ENCODE measurements at regions not wholly inside any gene's neighbourhood (a gene's known extent, or its start where the extent isn't known, plus 50 kb on each side); places are given as distances from the start of the nearest gene placed in this dataset.

GRCh38 chr11:25317216-25317615 lies 820.4 kb downstream of the LUZP2 start:
- no peaks in the 10 kb centered on the region for H3K27me3 ChIP-seq (ENCODE audit: control insufficient read depth, insufficient read depth, low read length)
- H3K36me3 ChIP-seq (ENCODE audit: control insufficient read depth, insufficient read depth, low read length), result no peaks in the 10 kb centered on the region

GRCh38 chr11:25319127-25319526 lies 822.3 kb downstream of the LUZP2 start:
- no peaks in the 10 kb centered on the region for H3K9me3 ChIP-seq (ENCODE audit: control insufficient read depth, insufficient read depth, low read depth, low read length)
- H3K4me3 ChIP-seq (ENCODE audit: low read depth, low read length), result no peak overlapping the region
- no peaks in the 10 kb centered on the region for H3K36me3 ChIP-seq (ENCODE audit: control insufficient read depth, insufficient read depth, low read length)
- no peak overlapping the region for H3K9ac ChIP-seq (ENCODE audit: low read length)
- H3K4me1 ChIP-seq (ENCODE audit: control insufficient read depth, insufficient read depth, low read length), result no peaks in the 10 kb centered on the region
- H3K27ac ChIP-seq (ENCODE audit: low read depth, low read length), result no peak overlapping the region
- H3K27me3 ChIP-seq (ENCODE audit: control insufficient read depth, insufficient read depth, low read length), result no peaks in the 10 kb centered on the region

More at GRCh38 chr11:25317216-25317615, 820.4 kb downstream of the LUZP2 start:
- no peaks in the 10 kb centered on the region for H3K4me1 ChIP-seq (ENCODE audit: control insufficient read depth, insufficient read depth, low read length)
- H3K4me3 ChIP-seq (ENCODE audit: low read depth, low read length), result no peak overlapping the region
- H3K9ac ChIP-seq (ENCODE audit: low read length), result no peak overlapping the region
- no peaks in the 10 kb centered on the region for H3K9me3 ChIP-seq (ENCODE audit: control insufficient read depth, insufficient read depth, low read depth, low read length)
- H3K27ac ChIP-seq (ENCODE audit: low read depth, low read length), result no peak overlapping the region

DNA sequence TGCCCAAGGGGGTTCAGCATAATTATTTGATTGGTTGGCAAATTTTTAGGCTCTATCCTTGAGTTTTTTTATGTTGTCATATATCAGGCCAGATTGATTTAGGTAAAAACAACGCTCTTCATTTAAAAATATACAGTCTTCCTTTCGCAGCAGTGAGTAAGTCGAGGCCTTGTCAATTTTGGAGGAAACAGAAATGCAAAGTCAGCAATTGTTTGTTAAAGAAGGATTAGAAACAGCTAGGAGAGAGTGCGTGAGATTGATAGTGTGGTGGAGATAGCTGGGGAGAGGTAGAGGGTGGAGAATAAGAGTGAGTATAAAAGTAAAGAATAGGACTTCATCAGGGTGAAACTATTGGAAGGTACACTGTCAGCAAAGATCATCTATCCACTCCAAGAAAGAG lies 830.8 kb downstream of the LUZP2 start:
- H3K27ac ChIP-seq (ENCODE audit: low read depth, low read length), result no peak overlapping the region
- H3K9me3 ChIP-seq (ENCODE audit: control insufficient read depth, insufficient read depth, low read depth, low read length), result no peaks in the 10 kb centered on the region
- no peak overlapping the region for H3K4me3 ChIP-seq (ENCODE audit: low read depth, low read length)

DNA sequence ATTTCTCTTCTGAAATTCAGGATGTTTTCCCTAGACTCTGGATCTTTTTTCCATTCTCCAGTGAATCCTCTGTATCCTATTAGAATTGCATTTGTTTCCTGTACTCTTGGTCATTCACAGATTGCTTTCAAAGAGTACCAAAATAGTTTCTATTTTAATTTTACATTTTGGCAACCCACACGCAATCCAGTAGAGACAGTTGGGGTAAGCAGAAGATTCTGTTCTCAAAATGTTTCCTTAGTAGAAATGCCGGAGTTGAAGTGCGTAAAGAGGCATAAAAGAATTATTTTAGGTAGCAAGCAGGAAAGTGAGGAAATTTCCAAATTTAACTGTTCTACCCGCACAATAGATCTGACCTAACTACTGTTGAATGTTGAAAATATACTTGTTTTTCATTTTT lies 842.4 kb downstream of the LUZP2 start:
- no peak overlapping the region for H3K9ac ChIP-seq (ENCODE audit: low read length)
- no peaks in the 10 kb centered on the region for H3K4me1 ChIP-seq (ENCODE audit: control insufficient read depth, insufficient read depth, low read length)
- no peaks in the 10 kb centered on the region for H3K36me3 ChIP-seq (ENCODE audit: control insufficient read depth, insufficient read depth, low read length)
- no peak overlapping the region for H3K27ac ChIP-seq (ENCODE audit: low read depth, low read length)
- no peak overlapping the region for H3K4me3 ChIP-seq (ENCODE audit: low read depth, low read length)
- H3K27me3 ChIP-seq (ENCODE audit: control insufficient read depth, insufficient read depth, low read length), result no peaks in the 10 kb centered on the region
- no peaks in the 10 kb centered on the region for H3K9me3 ChIP-seq (ENCODE audit: control insufficient read depth, insufficient read depth, low read depth, low read length)

More for the DNA sequence above, 830.8 kb downstream of the LUZP2 start:
- H3K36me3 ChIP-seq (ENCODE audit: control insufficient read depth, insufficient read depth, low read length), result no peaks in the 10 kb centered on the region
- no peak overlapping the region for H3K9ac ChIP-seq (ENCODE audit: low read length)
- no peaks in the 10 kb centered on the region for H3K27me3 ChIP-seq (ENCODE audit: control insufficient read depth, insufficient read depth, low read length)
- H3K4me1 ChIP-seq (ENCODE audit: control insufficient read depth, insufficient read depth, low read length), result no peaks in the 10 kb centered on the region

DNA sequence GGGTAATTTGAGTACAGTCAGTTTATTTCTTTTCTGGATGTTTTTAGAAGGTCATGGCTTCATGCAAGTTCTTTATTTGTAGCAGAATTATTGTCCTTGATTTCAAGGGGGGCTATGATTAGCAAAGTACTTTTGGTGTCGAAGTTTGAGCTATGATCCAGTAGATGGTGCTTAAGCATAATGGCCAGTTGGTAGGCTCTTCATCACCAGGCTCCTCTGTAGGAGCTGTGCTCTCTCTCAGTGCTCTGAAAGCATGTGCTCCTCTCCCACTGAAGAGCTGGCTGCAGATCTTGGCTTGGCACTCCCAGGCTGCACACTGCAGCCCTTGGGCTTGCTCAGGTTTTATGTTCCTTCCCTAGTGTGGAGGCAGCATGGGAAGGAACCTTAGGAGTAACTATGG lies 852.7 kb downstream of the LUZP2 start:
- no peak overlapping the region for H3K4me3 ChIP-seq (ENCODE audit: low read depth, low read length)

DNA sequence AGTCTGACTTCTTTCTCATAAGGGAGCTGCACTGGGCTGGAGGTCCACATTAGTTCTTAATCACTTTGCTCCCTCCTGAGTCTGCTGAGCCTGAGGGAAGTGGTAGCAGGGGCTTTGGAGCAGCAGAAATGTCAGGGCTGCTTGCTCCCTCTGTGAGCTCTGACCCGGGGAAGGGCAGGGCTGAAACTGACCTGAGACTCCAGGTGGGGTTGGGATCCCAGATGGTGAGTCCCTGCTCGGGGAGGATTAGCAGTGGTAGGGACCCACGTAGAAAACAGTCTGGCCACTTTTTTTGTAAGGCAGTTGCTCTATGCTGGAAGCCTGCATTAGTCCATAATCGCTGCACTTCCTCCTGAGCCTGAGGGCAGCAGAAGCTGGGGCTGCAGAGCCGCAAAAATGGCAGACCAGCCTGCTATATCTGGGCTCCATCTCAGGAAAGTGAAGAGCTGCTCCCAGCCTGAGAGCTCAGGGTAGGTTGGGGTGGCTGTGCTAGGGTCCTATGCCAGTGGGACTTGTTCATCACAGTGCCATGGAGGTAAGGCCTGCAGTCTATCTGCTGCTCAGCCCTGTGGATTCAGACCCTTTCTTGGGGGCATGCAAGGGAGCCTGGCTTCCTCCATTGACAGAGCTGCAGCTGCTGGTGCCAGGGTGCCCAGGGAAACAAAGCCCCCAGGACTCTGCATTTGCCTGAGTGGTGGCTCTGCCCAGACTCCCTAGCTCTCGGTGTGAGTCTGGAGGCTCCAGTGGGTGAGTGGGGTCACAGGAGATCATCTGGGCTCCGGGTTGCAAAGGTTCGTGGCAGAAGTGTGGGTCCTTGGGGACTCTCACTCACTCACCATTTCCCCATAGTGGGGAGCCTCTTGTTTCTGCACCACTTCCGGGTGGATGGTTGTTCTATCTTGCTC lies 854.3 kb downstream of the LUZP2 start:
- H3K9ac ChIP-seq (ENCODE audit: low read length), result no peak overlapping the region
- H3K4me1 ChIP-seq (ENCODE audit: control insufficient read depth, insufficient read depth, low read length), result no peaks in the 10 kb centered on the region
- no peak overlapping the region for H3K27ac ChIP-seq (ENCODE audit: low read depth, low read length)
- no peaks in the 10 kb centered on the region for H3K27me3 ChIP-seq (ENCODE audit: control insufficient read depth, insufficient read depth, low read length)
- H3K36me3 ChIP-seq (ENCODE audit: control insufficient read depth, insufficient read depth, low read length), result no peaks in the 10 kb centered on the region
- no peak overlapping the region for H3K4me3 ChIP-seq (ENCODE audit: low read depth, low read length)
- no peaks in the 10 kb centered on the region for H3K9me3 ChIP-seq (ENCODE audit: control insufficient read depth, insufficient read depth, low read depth, low read length)

More for the DNA sequence above, 852.7 kb downstream of the LUZP2 start:
- no peak overlapping the region for H3K9ac ChIP-seq (ENCODE audit: low read length)
- no peak overlapping the region for H3K27ac ChIP-seq (ENCODE audit: low read depth, low read length)
- H3K9me3 ChIP-seq (ENCODE audit: control insufficient read depth, insufficient read depth, low read depth, low read length), result no peaks in the 10 kb centered on the region
- no peaks in the 10 kb centered on the region for H3K36me3 ChIP-seq (ENCODE audit: control insufficient read depth, insufficient read depth, low read length)
- no peaks in the 10 kb centered on the region for H3K4me1 ChIP-seq (ENCODE audit: control insufficient read depth, insufficient read depth, low read length)
- H3K27me3 ChIP-seq (ENCODE audit: control insufficient read depth, insufficient read depth, low read length), result no peaks in the 10 kb centered on the region

GRCh38 chr11:25357133-25357532 lies 860.3 kb downstream of the LUZP2 start:
- Histone ChIP-seq H3K27me3 (ENCODE audit: control insufficient read depth, insufficient read depth, low read length) (no peaks in the 10 kb centered on the region), H3K4me3 (ENCODE audit: low read depth, low read length) (no peak overlapping the region), H3K9ac (ENCODE audit: low read length) (no peak overlapping the region), H3K9me3 (ENCODE audit: control insufficient read depth, insufficient read depth, low read depth, low read length) (no peaks in the 10 kb centered on the region), H3K36me3 (ENCODE audit: control insufficient read depth, insufficient read depth, low read length) (no peaks in the 10 kb centered on the region), H3K4me1 (ENCODE audit: control insufficient read depth, insufficient read depth, low read length) (no peaks in the 10 kb centered on the region), H3K27ac (ENCODE audit: low read depth, low read length) (no peak overlapping the region)

- Histone ChIP-seq H3K4me1 (ENCODE audit: control insufficient read depth, insufficient read depth, low read length) (no peaks in the 10 kb centered on the region), H3K4me3 (ENCODE audit: low read depth, low read length) (no peak overlapping the region), H3K27me3 (ENCODE audit: control insufficient read depth, insufficient read depth, low read length) (no peaks in the 10 kb centered on the region), H3K36me3 (ENCODE audit: control insufficient read depth, insufficient read depth, low read length) (no peaks in the 10 kb centered on the region), H3K9ac (ENCODE audit: low read length) (no peak overlapping the region), H3K27ac (ENCODE audit: low read depth, low read length) (no peak overlapping the region), H3K9me3 (ENCODE audit: control insufficient read depth, insufficient read depth, low read depth, low read length) (no peaks in the 10 kb centered on the region)
Measured at GRCh38 chr11:25377466-25377865, 880.6 kb downstream of the LUZP2 start.

- Histone ChIP-seq H3K27ac (ENCODE audit: low read depth, low read length) (no peak overlapping the region), H3K9me3 (ENCODE audit: control insufficient read depth, insufficient read depth, low read depth, low read length) (no peaks in the 10 kb centered on the region), H3K4me1 (ENCODE audit: control insufficient read depth, insufficient read depth, low read length) (no peaks in the 10 kb centered on the region), H3K36me3 (ENCODE audit: control insufficient read depth, insufficient read depth, low read length) (no peaks in the 10 kb centered on the region), H3K4me3 (ENCODE audit: low read depth, low read length) (no peak overlapping the region), H3K27me3 (ENCODE audit: control insufficient read depth, insufficient read depth, low read length) (no peaks in the 10 kb centered on the region), H3K9ac (ENCODE audit: low read length) (no peak overlapping the region)
Measured at GRCh38 chr11:25396847-25397246, 900.0 kb downstream of the LUZP2 start.

DNA sequence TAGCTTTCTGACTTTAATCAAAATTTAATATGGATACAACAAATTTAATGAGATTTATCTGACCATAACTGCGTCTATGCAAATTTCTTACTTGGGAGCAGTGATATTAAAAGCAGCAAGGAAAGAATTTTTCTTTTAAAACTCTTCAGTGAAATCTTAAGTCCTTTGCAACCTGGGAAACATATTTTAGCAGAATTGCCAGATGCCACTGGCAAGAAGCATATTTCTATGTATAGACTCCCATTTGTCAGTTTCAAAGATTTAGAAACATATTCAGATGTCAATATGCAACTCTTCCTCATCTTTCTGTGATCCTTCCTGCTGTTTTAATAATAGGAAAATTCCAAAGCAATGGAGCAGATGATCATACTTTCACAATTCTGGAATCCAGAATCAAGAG lies 911.3 kb downstream of the LUZP2 start:
- Histone ChIP-seq H3K9ac (ENCODE audit: low read length) (no peak overlapping the region), H3K27me3 (ENCODE audit: control insufficient read depth, insufficient read depth, low read length) (no peaks in the 10 kb centered on the region), H3K27ac (ENCODE audit: low read depth, low read length) (no peak overlapping the region), H3K36me3 (ENCODE audit: control insufficient read depth, insufficient read depth, low read length) (no peaks in the 10 kb centered on the region), H3K9me3 (ENCODE audit: control insufficient read depth, insufficient read depth, low read depth, low read length) (no peaks in the 10 kb centered on the region), H3K4me3 (ENCODE audit: low read depth, low read length) (no peak overlapping the region), H3K4me1 (ENCODE audit: control insufficient read depth, insufficient read depth, low read length) (no peaks in the 10 kb centered on the region)

DNA sequence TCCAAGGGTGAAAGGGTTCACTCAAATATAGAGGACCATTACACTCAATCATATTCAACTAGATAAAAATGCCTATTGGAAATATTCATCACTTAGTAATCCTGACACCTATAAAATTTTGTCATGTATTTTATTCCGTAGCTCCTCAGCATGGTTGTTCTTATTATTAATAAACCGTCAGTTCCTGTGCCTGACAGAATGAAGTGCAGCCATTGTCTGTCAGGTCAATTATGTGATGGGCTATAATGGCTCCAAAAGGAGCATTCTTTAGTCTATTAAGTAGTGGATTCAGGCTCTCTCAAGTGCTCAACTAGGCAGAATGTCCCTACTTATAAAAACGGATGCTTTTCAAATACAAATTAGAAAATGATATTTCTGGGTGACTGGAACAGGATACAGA lies 916.1 kb upstream of the ANO3 start:
- H3K27ac ChIP-seq (ENCODE audit: low read depth, low read length), result no peak overlapping the region
- no peaks in the 10 kb centered on the region for H3K36me3 ChIP-seq (ENCODE audit: control insufficient read depth, insufficient read depth, low read length)
- H3K4me1 ChIP-seq (ENCODE audit: control insufficient read depth, insufficient read depth, low read length), result no peaks in the 10 kb centered on the region
- H3K27me3 ChIP-seq (ENCODE audit: control insufficient read depth, insufficient read depth, low read length), result no peaks in the 10 kb centered on the region
- no peaks in the 10 kb centered on the region for H3K9me3 ChIP-seq (ENCODE audit: control insufficient read depth, insufficient read depth, low read depth, low read length)
- no peak overlapping the region for H3K9ac ChIP-seq (ENCODE audit: low read length)
- H3K4me3 ChIP-seq (ENCODE audit: low read depth, low read length), result no peak overlapping the region
